ENCODE measurements at regions not wholly inside any gene's neighbourhood (a gene's known extent, or its start where the extent isn't known, plus 50 kb on each side); places are given as distances from the start of the nearest gene placed in this dataset.

GRCh38 chr2:133661392-133661791 lies 93.1 kb upstream of the NCKAP5 start:
- no peaks in the 10 kb centered on the region for H3K36me3 ChIP-seq
- H3K27me3 ChIP-seq: no peaks in the 10 kb centered on the region
- intact Hi-C loops (cut with DNase I): no loop called here
- no peak for TF ChIP-seq POLR2A (IDR thresholded peaks at IDR 0.05)
- no peak for TF ChIP-seq CTCF (IDR thresholded peaks at IDR 0.05)
- no peak for DNase-seq
- 87 to 89% methylated on average over 4 of the region's 4 CpGs for WGBS, 2 donors
- H3K9me3 ChIP-seq: no peaks in the 10 kb centered on the region
- H3K4me1 ChIP-seq: no peaks in the 10 kb centered on the region
- no peak overlapping the region for H3K4me3 ChIP-seq (replicated peaks in 1 of 3)
- H3K27ac ChIP-seq: no peak overlapping the region

GRCh38 chr2:133666621-133667020 lies 98.4 kb upstream of the NCKAP5 start:
- intact Hi-C loops (cut with DNase I): no loop called here
- WGBS, 2 donors: 89 to 90% methylated on average over 1 of the region's 1 CpG
- no peaks in the 10 kb centered on the region for H3K4me1 ChIP-seq
- H3K27me3 ChIP-seq: no peaks in the 10 kb centered on the region
- no peaks in the 10 kb centered on the region for H3K36me3 ChIP-seq
- H3K9me3 ChIP-seq: no peaks in the 10 kb centered on the region
- DNase-seq: no peak
- no peak overlapping the region for H3K27ac ChIP-seq
- TF ChIP-seq CTCF (IDR thresholded peaks at IDR 0.05): no peak
- TF ChIP-seq POLR2A (IDR thresholded peaks at IDR 0.05): no peak
- H3K4me3 ChIP-seq (replicated peaks in 1 of 3): no peak overlapping the region

- no peaks in the 10 kb centered on the region for H3K27me3 ChIP-seq
- H3K4me3 ChIP-seq (replicated peaks in 1 of 3): no peak overlapping the region
- H3K27ac ChIP-seq: no peak overlapping the region
- TF ChIP-seq CTCF (IDR thresholded peaks at IDR 0.05): no peak
- TF ChIP-seq POLR2A (IDR thresholded peaks at IDR 0.05): no peak
- H3K4me1 ChIP-seq: no peaks in the 10 kb centered on the region
- H3K9me3 ChIP-seq: no peaks in the 10 kb centered on the region
- intact Hi-C loops (cut with DNase I): no loop called here
- no peak for DNase-seq
- H3K36me3 ChIP-seq: no peaks in the 10 kb centered on the region
These were observed 98.8 kb upstream of the NCKAP5 start for GRCh38 chr2:133667085-133667484.

GRCh38 chr2:133667968-133668367 lies 99.7 kb upstream of the NCKAP5 start:
- intact Hi-C loops (cut with DNase I): no loop called here
- Histone ChIP-seq H3K4me3 (replicated peaks in 1 of 3) (no peak overlapping the region), H3K27me3 (no peaks in the 10 kb centered on the region), H3K36me3 (no peaks in the 10 kb centered on the region), H3K4me1 (no peaks in the 10 kb centered on the region), H3K27ac (no peak overlapping the region), H3K9me3 (no peaks in the 10 kb centered on the region)
- 95 to 98% methylated on average over 1 of the region's 1 CpG for WGBS, 2 donors
- DNase-seq: no peak
- TF ChIP-seq CTCF (IDR thresholded peaks at IDR 0.05): no peak

GRCh38 chr2:133668547-133668946 lies 100.3 kb upstream of the NCKAP5 start:
- Histone ChIP-seq H3K27ac (no peak overlapping the region), H3K4me3 (replicated peaks in 1 of 3) (no peak overlapping the region), H3K36me3 (no peaks in the 10 kb centered on the region), H3K9me3 (no peaks in the 10 kb centered on the region), H3K4me1 (peaks cover 0 to 3% of the 10 kb centered on the region in 2 donors), H3K27me3 (no peaks in the 10 kb centered on the region)
- TF ChIP-seq CTCF (IDR thresholded peaks at IDR 0.05) (no peak), POLR2A (IDR thresholded peaks at IDR 0.05) (no peak)
- 93 to 98% methylated on average over 2 of the region's 2 CpGs for WGBS, 2 donors
- DNase-seq: no peak
- intact Hi-C loops (cut with DNase I): no loop called here
